ENCODE measurements at regions not wholly inside any gene's neighbourhood (a gene's known extent, or its start where the extent isn't known, plus 50 kb on each side); places are given as distances from the start of the nearest gene placed in this dataset.
A peak's percentile ranks its signal among the peaks of the same experiment; 100 is the strongest.

DNA sequence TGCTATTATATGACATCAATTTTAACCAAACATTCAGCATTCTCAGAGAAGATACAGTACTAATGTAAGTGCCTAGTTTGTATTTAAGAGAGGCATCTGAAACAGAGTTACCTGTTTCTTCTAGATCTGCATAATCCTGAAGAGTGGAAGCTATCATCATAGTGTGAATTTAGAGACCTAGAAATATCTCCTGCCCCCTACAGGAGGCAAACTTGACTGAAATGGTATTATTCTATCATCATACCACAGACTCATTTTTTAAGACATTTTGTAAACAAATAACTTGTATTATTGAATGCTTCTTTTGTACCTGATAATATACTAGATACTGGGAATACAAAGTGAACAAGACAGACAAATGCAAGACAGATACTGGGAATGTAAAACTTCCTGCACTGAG is 216.8 kb upstream of the RPS23 start:
- no peaks in the 10 kb centered on the region for H3K27me3 ChIP-seq (ENCODE audit: insufficient read depth, low read length, poor library complexity, severe bottlenecking)
- no peak overlapping the region for H3K4me2 ChIP-seq (ENCODE audit: low read depth, low read length, poor library complexity, severe bottlenecking)
- no peak overlapping the region for H3K4me3 ChIP-seq (ENCODE audit: low read length, poor library complexity, severe bottlenecking)
- H3K4me1 ChIP-seq (ENCODE audit: insufficient read depth, low read length, poor library complexity, severe bottlenecking), result no peaks in the 10 kb centered on the region
- H3F3A ChIP-seq (ENCODE audit: low read depth), result no peaks in the 10 kb centered on the region
- H3K9me2 ChIP-seq (replicated peaks; ENCODE audit: low read depth, low read length), result no peaks in the 10 kb centered on the region
- H4K20me1 ChIP-seq (ENCODE audit: insufficient read depth, low read length, poor library complexity, severe bottlenecking), result no peaks in the 10 kb centered on the region
- peak; percentile 64 for TF ChIP-seq CTCF (conservative IDR thresholded peaks at IDR 0.05; ENCODE audit: low read length)
- no peak for TF ChIP-seq EZH2phosphoT487 (IDR thresholded peaks at IDR 0.05; ENCODE audit: borderline replicate concordance)
- no peak overlapping the region for H2AFZ ChIP-seq (ENCODE audit: low read length)
- no peaks in the 10 kb centered on the region for H3K79me2 ChIP-seq (ENCODE audit: insufficient read depth, low read length)
- H3K9me3 ChIP-seq (ENCODE audit: insufficient read depth, low read depth, low read length), result no peaks in the 10 kb centered on the region
- H3K9ac ChIP-seq (ENCODE audit: low read depth, low read length, poor library complexity, severe bottlenecking), result no peak overlapping the region
- H3K36me3 ChIP-seq (ENCODE audit: insufficient read depth, low read length), result no peaks in the 10 kb centered on the region

DNA sequence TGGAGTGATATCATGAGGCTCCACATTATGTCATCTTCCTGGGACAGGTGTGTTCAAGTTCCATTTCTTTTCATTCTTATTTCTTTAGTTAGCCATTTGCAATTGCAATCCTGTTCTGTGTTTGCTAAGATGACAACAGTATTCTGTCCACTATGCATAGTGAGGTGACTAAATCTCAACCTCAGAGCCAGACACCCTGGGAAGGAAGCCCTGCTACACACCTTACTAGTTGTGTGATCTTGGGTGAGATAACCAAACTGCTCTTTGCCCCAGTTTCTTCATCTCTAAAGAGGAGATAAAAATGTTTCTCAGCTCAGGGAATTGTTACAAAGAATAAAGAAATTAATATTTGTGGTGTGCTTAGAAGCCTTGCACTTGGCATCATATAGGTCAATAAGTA is 215.1 kb upstream of the RPS23 start:
- no peak for TF ChIP-seq EZH2phosphoT487 (IDR thresholded peaks at IDR 0.05; ENCODE audit: borderline replicate concordance)
- TF ChIP-seq CTCF (conservative IDR thresholded peaks at IDR 0.05; ENCODE audit: low read length), result no peak
- no peaks in the 10 kb centered on the region for H3K79me2 ChIP-seq (ENCODE audit: insufficient read depth, low read length)
- no peaks in the 10 kb centered on the region for H3K4me1 ChIP-seq (ENCODE audit: insufficient read depth, low read length, poor library complexity, severe bottlenecking)
- H3F3A ChIP-seq (ENCODE audit: low read depth), result no peaks in the 10 kb centered on the region
- no peak overlapping the region for H3K4me3 ChIP-seq (ENCODE audit: low read length, poor library complexity, severe bottlenecking)
- H4K20me1 ChIP-seq (ENCODE audit: insufficient read depth, low read length, poor library complexity, severe bottlenecking), result no peaks in the 10 kb centered on the region
- no peak overlapping the region for H2AFZ ChIP-seq (ENCODE audit: low read length)
- no peaks in the 10 kb centered on the region for H3K36me3 ChIP-seq (ENCODE audit: insufficient read depth, low read length)
- H3K9ac ChIP-seq (ENCODE audit: low read depth, low read length, poor library complexity, severe bottlenecking), result no peak overlapping the region
- H3K4me2 ChIP-seq (ENCODE audit: low read depth, low read length, poor library complexity, severe bottlenecking), result no peak overlapping the region
- H3K9me2 ChIP-seq (replicated peaks; ENCODE audit: low read depth, low read length), result no peaks in the 10 kb centered on the region
- H3K27me3 ChIP-seq (ENCODE audit: insufficient read depth, low read length, poor library complexity, severe bottlenecking), result no peaks in the 10 kb centered on the region
- no peaks in the 10 kb centered on the region for H3K9me3 ChIP-seq (ENCODE audit: insufficient read depth, low read depth, low read length)

DNA sequence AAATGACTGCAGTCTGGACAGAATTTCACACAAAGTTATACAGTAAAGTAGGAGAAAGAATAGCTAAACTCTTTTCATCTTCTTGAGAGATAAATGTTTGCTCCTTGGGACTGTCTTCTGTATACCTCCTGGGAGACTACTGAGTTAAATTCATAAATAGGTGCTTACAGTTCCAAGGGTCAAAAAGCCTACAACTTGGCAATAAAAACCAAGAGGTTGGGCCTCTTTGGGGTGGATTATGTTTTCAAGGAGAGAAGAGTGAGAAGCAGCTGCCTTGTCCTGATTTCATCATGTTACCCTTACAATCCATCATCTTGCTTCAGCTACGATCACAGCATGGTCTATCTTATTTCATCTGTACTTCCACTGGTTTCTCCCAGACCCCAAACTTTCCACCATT is 213.2 kb upstream of the RPS23 start:
- H3K9ac ChIP-seq (ENCODE audit: low read depth, low read length, poor library complexity, severe bottlenecking), result no peak overlapping the region
- no peaks in the 10 kb centered on the region for H3F3A ChIP-seq (ENCODE audit: low read depth)
- no peaks in the 10 kb centered on the region for H3K9me2 ChIP-seq (replicated peaks; ENCODE audit: low read depth, low read length)
- TF ChIP-seq CTCF (conservative IDR thresholded peaks at IDR 0.05; ENCODE audit: low read length), result no peak
- no peak for TF ChIP-seq EZH2phosphoT487 (IDR thresholded peaks at IDR 0.05; ENCODE audit: borderline replicate concordance)
- H3K79me2 ChIP-seq (ENCODE audit: insufficient read depth, low read length), result no peaks in the 10 kb centered on the region
- H4K20me1 ChIP-seq (ENCODE audit: insufficient read depth, low read length, poor library complexity, severe bottlenecking), result no peaks in the 10 kb centered on the region
- H2AFZ ChIP-seq (ENCODE audit: low read length), result no peak overlapping the region
- no peaks in the 10 kb centered on the region for H3K9me3 ChIP-seq (ENCODE audit: insufficient read depth, low read depth, low read length)
- no peak overlapping the region for H3K4me3 ChIP-seq (ENCODE audit: low read length, poor library complexity, severe bottlenecking)
- H3K4me1 ChIP-seq (ENCODE audit: insufficient read depth, low read length, poor library complexity, severe bottlenecking), result no peaks in the 10 kb centered on the region
- H3K4me2 ChIP-seq (ENCODE audit: low read depth, low read length, poor library complexity, severe bottlenecking), result no peak overlapping the region
- H3K36me3 ChIP-seq (ENCODE audit: insufficient read depth, low read length), result no peaks in the 10 kb centered on the region
- H3K27me3 ChIP-seq (ENCODE audit: insufficient read depth, low read length, poor library complexity, severe bottlenecking), result no peaks in the 10 kb centered on the region

Data from Loucy (cell line).